ENCODE measurements at regions not wholly inside any gene's neighbourhood (a gene's known extent, or its start where the extent isn't known, plus 50 kb on each side); places are given as distances from the start of the nearest gene placed in this dataset.

DNA sequence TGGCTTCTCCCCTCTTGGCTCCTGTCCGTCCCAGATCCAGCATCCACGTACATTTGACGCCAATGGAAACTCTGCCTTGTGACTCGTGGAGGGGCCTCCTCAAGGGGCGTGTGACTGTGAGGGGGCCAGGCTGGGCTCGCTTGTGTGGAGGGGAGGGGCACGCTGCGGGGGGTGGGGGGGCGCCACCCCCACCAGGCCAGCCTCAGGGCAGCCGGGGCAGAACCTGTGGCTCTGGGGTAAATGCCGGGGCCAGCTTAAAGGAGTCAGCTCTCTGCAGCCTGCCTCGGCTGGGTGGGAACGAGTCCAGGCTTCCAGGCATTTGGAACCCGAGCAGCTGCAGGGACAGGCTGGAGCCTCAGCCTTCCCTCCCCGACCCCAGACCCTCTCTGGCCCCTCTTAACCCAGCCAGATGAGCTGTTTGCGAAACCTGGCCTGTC, 94.1 kb downstream of the SIK1 start:
- CTCF ChIA-PET: no interaction called here
- H3K27ac Mint-ChIP-seq: no peak overlapping the region
- peaks cover 7% of the 10 kb centered on the region for H3K4me1 Mint-ChIP-seq
- H3K27me3 Mint-ChIP-seq: peaks cover 8% of the 10 kb centered on the region
- H3K9me3 Mint-ChIP-seq (ENCODE audit: low read depth): peaks cover 14% of the 10 kb centered on the region
- no peak for DNase-seq
- peaks cover 5% of the 10 kb centered on the region for H3K36me3 Mint-ChIP-seq
- no peak overlapping the region for H3K4me3 Mint-ChIP-seq
- ATAC-seq: no peak

DNA sequence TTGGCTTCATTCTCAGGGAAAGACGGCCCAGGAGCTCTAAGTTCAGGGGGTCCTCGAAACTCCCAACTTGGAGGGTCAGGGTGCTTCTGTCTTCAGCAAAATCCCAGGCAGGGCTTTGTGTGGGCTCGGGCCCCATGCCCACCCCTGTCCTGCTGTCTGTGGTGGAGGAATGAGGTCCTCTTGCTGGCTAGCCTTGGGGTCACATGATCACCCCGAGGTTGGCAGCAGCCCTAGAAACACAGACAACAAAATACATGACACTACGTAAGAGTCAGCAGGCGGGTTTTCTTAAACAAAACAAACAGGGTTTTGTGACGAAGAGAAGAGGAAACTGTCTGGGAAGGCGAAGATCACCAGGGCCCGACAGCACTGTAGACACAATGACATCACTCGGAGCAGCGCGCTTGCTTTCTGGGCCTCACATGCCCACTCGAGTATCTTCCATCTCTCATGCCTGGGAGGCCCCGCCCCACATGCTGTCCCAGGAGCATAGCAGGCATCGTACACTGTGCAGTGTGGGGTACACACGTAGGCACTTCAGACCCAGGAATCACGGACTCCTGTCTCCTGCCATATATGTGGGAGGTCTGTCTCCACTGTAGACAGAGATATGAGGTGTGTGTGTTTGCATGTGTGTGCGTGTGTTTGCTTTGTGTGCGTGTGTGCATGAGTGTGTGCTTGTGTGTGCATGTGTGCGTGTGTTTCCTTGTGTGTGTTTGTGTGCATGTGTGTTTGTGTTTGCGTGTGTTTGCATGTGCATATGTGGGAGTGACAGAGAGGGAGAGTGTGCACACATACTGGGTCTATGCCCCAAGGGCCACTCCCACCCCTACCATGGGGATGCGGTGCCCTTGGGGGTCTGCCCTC, 94.7 kb downstream of the SIK1 start:
- H3K4me1 Mint-ChIP-seq: peaks cover 2% of the 10 kb centered on the region
- CTCF ChIA-PET: interaction anchor here (1.0 kb wide), 1 partner anchor 17 kb away, joined by 3 read pairs; no protein-coding TSS in a partner anchor
- H3K27me3 Mint-ChIP-seq: peaks cover 8% of the 10 kb centered on the region
- no peak overlapping the region for H3K27ac Mint-ChIP-seq
- H3K9me3 Mint-ChIP-seq (ENCODE audit: low read depth): peaks cover 11% of the 10 kb centered on the region
- no peak overlapping the region for H3K4me3 Mint-ChIP-seq
- no peaks in the 10 kb centered on the region for H3K36me3 Mint-ChIP-seq
- no peak for DNase-seq
- ATAC-seq: no peak

DNA sequence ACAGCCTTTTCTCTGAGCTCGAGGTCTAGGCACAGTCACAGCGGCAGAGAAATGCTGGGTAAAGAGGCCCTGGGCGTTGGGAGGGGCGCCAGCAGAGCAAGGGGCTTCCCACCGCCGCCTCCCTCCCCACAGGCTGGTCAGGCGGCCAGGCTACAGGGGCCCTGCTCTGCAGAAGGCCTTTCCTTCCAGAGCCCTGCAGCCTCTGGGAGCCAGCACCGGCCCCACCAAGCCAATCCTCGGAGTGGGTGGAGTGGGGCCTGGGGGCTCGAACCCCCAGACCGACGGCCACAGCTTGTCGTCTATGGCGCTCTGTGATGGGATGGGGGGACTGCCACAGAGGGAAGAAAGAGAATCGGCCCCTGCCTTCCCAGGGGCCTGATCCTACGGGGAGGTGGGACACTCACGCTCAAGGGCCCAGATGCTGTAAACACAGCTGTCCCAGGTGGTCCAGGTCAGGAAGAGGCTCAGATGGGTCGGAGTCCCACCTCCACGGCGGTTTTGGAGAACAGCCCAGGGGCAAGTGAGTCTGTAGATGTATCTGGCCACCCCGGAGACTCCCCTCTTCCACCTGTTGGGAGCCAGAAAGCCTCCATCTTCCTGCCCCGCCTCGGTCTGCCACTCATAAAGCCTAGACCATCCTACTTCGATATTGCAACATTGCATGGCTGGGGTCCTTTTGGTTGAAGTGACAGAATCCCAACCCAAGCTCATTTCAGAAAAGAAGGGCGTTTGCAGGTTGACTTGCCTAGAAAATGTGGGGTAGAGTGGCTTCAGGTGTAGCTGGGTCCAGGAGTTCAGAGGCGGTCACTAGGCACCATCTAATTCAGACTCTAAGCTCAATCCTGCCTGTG, 95.6 kb downstream of the SIK1 start:
- Mint-ChIP-seq H3K4me3 (no peak overlapping the region), H3K27ac (no peak overlapping the region), H3K9me3 (ENCODE audit: low read depth) (peaks cover 6% of the 10 kb centered on the region), H3K27me3 (peaks cover 8% of the 10 kb centered on the region), H3K36me3 (no peaks in the 10 kb centered on the region), H3K4me1 (peaks cover under 1% of the 10 kb centered on the region)
- ATAC-seq: no peak
- CTCF ChIA-PET: interaction anchor here (1.0 kb wide), 1 partner anchor 16 kb away, joined by 3 read pairs; no protein-coding TSS in a partner anchor
- DNase-seq: no peak

DNA sequence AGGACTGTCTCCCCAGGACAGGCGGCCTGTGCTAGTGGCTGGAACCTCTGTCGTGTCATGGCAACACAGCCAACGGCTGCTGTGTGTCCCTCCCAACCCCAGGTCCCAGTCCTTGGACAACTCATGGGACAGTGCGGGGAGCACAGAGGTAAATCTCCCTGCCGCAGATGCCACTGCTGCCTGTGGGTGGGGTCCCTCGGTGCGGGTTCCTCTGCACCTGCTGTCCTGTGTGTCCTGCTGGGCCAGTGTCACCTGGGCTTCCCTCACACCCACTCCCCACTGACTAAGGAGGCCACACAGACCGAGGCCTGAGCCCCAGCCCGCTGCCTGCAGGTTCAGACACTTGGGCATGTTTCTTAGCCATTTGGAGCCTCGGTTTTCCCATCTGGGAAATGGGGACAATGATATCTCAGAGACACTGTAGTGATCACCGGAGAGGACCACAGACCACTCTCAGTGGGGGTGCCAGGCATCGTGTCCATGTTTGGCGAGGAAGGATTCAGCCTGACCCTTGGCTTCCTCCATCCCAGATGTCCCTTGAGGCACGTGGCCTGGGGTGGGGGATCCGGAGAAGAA, 96.5 kb downstream of the SIK1 start:
- Mint-ChIP-seq H3K36me3 (no peaks in the 10 kb centered on the region), H3K4me1 (peaks cover 7% of the 10 kb centered on the region), H3K4me3 (no peak overlapping the region), H3K27ac (no peak overlapping the region), H3K27me3 (peaks cover 12% of the 10 kb centered on the region), H3K9me3 (ENCODE audit: low read depth) (peaks cover 3% of the 10 kb centered on the region)
- DNase-seq (no peak), ATAC-seq (no peak)
- CTCF ChIA-PET: no interaction called here

DNA sequence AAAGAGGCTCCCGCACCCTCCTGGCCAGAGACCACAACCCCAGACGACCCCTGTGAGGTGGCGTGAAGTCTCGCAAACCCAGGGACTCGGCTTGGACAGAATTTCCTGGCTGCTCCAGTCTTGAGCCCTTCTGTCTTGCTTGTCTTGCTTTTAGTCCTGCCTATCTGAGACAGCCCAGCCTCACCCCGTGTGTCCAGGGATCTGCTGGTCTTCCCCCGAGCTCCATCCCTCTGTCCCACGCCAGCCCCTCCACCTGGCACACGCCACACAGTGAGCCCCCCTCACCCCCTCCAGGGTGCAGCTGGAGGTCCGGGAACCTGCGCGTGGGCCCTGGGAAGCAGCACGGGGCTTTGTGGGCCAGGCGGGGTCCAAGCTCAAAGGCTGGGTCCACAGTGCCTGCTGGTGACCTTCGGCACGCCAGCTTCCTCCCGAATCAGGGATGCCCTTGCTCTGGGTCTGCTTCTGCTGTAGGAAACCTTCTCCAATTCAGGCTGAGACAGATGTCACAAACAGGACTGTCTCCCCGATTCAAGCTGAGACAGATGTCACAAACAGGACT, 97.1 kb downstream of the SIK1 start:
- peaks cover 9% of the 10 kb centered on the region for H3K4me1 Mint-ChIP-seq
- peaks cover 12% of the 10 kb centered on the region for H3K27me3 Mint-ChIP-seq
- H3K9me3 Mint-ChIP-seq (ENCODE audit: low read depth): peaks cover 2% of the 10 kb centered on the region
- no peak overlapping the region for H3K4me3 Mint-ChIP-seq
- no peak for ATAC-seq
- H3K27ac Mint-ChIP-seq: no peak overlapping the region
- CTCF ChIA-PET: no interaction called here
- DNase-seq: no peak
- no peaks in the 10 kb centered on the region for H3K36me3 Mint-ChIP-seq

DNA sequence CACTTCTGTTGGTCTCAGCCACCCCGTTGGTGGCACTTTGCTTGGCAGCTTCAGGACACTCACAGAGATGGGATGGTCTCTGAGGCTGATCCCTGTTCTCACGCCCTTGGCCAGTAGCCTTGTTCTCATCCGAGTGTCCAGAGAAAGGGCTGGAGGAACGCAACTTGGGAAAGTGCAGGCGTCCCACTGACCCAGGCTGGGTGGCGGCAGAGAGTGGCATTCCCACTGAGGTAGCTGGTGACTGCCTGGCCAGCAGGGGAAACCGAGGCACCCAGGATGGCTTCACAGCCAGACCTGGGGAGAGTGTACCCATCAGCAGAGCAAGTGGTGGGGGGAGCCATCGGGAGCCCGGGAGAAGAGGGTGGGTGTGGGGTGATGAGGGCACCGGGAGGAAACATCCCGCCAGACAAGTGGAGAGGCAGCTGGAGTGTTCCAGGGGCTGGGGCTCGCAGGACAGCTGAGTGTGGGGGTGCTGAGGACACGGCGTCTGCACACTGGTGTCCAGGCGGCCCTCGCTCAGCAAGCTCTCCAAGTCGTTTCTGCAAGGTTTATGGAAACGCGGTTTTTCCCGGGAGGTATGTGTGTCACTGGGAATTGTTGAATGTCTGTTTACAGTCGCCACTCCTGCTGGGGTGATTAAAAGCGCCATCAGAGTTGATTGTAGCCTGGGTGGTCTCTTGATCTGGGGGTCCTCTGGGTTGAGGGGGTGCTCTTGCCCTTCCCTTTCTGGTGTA, 97.8 kb downstream of the SIK1 start:
- Mint-ChIP-seq H3K27me3 (peaks cover 12% of the 10 kb centered on the region), H3K4me1 (peaks cover 9% of the 10 kb centered on the region), H3K9me3 (ENCODE audit: low read depth) (no peaks in the 10 kb centered on the region), H3K36me3 (no peaks in the 10 kb centered on the region), H3K4me3 (no peak overlapping the region), H3K27ac (no peak overlapping the region)
- ATAC-seq (no peak), DNase-seq (no peak)
- CTCF ChIA-PET: no interaction called here

DNA sequence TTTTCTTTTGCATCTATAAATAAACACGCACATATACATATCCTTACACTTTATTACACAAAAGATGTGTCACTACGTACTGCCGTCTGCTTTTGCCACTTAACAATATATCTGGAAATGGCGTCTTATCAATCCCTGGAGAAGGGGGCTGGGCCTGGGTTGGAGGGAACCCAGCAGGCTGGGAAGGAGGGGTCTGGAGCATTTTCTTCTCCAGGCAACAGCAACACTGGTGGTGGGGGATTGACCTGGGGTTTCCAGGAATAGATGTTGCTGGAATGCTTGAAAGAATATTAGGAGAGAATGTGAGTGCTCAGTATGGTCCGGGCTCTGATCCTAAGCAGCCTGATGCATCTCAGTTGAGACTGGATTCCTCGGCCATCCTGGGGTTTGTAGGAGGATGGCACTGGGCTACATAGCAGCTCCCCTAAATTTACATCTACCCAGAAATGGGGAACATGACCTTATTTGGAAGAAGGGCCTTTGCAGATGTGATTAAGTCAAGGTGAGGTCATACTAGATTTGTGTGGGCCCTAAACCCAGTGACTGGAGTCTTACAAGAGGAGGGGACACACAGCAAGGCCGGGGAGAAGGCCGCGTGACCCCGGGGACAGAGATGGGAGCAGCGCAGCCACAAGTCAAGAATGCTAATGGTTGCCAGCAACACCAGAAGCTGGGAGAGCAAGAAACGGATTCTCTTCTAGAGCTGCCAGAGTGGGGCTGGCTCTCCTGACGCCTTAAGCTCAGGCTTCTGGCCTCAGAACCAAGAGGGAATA, 98.6 kb downstream of the SIK1 start:
- DNase-seq (no peak), ATAC-seq (no peak)
- Mint-ChIP-seq H3K27me3 (peaks cover 11% of the 10 kb centered on the region), H3K36me3 (no peaks in the 10 kb centered on the region), H3K4me1 (peaks cover 9% of the 10 kb centered on the region), H3K4me3 (no peak overlapping the region), H3K27ac (no peak overlapping the region), H3K9me3 (ENCODE audit: low read depth) (no peaks in the 10 kb centered on the region)
- CTCF ChIA-PET: no interaction called here

DNA sequence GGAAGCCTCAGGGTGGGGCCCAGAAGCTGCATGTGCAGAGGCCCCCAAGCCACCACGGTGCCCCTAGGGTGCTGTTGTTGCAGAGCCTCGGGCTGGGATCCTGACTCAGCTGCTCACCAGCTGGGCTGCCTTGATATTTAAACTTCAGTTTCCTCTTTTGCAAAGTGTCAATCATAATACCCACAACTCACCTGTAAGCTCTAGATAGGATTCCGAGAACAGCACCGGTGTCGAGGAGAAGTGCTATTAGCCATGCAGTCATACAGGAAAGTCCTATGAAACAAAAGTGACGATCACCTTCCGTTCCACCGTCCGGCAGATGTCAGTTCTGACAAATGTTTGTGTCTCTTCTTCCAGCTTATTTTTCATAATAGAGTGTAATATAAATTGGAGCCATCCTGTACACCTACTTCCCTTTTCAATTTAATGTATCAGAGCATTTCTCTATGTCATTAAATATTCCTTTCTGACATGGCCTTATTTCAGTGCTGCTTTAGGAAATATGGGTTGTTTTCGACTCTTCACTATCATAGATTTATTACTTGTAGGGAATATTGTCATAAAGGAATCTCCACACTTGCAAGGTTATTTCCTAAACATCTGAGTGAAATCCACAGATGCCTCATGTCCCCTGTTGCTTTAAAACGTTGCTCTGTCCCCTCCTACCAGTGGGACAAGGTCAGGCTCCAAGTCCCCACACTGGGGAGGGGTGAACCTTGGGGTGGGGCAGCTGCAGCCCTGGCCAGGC, 100.8 kb downstream of the SIK1 start:
- peaks cover 11% of the 10 kb centered on the region for H3K27me3 Mint-ChIP-seq
- no peak overlapping the region for H3K4me3 Mint-ChIP-seq
- peaks cover 9% of the 10 kb centered on the region for H3K4me1 Mint-ChIP-seq
- no peaks in the 10 kb centered on the region for H3K9me3 Mint-ChIP-seq (ENCODE audit: low read depth)
- CTCF ChIA-PET: interaction anchor here (2.9 kb wide), 1 partner anchor 11 kb away, joined by 11 read pairs; no protein-coding TSS in a partner anchor
- no peak overlapping the region for H3K27ac Mint-ChIP-seq
- peak; percentile 48 for DNase-seq
- H3K36me3 Mint-ChIP-seq: no peaks in the 10 kb centered on the region
- ATAC-seq: peak; percentile 43

DNA sequence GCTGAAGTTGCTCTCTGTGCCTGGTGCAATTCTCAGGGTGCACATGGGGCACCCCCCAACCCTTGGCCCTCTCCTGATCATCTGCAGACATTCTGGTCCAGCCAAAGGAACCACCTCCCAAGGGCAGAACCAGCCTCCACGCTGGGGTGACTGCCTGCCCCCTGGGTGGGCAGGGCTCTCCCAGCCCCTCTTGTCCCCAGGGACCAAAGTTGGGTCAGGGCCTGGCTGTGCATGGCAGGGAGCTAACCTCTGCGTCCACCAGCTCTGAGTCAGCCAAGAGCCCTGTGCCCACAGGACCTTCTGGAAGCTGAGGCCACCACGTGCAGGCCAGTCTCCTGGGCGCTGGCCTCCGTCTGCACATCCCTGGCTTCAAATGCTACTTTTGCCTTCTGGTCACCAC, 101.9 kb downstream of the SIK1 start:
- CTCF ChIA-PET: interaction anchor here (2.9 kb wide), 1 partner anchor 10 kb away, joined by 11 read pairs; no protein-coding TSS in a partner anchor
- Mint-ChIP-seq H3K9me3 (ENCODE audit: low read depth) (no peaks in the 10 kb centered on the region), H3K4me3 (no peak overlapping the region), H3K27ac (no peak overlapping the region), H3K4me1 (peaks cover 9% of the 10 kb centered on the region), H3K27me3 (peaks cover 11% of the 10 kb centered on the region), H3K36me3 (no peaks in the 10 kb centered on the region)
- ATAC-seq (no peak), DNase-seq (no peak)

DNA sequence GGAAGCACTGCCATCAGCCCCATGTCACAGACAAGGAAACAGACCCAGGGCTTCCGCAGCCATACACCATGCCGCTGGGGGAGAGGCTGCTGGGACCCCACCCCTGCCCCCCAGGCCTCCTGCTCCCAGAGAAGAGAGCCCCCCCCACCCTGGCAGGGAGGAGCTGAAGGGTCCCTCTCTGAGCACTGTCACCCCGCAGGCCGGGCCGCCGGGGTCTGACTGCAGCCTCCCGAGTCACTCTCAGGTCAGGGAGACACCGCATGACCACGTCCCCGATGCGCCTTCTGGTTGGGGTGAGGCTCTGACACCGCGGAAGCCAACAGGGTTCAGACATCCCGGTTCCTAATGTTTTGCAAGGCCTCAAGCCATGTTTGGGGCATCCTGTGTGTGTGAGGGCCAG, 102.3 kb downstream of the SIK1 start:
- Mint-ChIP-seq H3K27me3 (peaks cover 11% of the 10 kb centered on the region), H3K4me1 (peaks cover 9% of the 10 kb centered on the region), H3K36me3 (no peaks in the 10 kb centered on the region), H3K27ac (no peak overlapping the region), H3K4me3 (no peak overlapping the region), H3K9me3 (ENCODE audit: low read depth) (no peaks in the 10 kb centered on the region)
- ATAC-seq (no peak), DNase-seq (no peak)
- CTCF ChIA-PET: interaction anchor here (2.9 kb wide), 1 partner anchor 9 kb away, joined by 11 read pairs; no protein-coding TSS in a partner anchor

DNA sequence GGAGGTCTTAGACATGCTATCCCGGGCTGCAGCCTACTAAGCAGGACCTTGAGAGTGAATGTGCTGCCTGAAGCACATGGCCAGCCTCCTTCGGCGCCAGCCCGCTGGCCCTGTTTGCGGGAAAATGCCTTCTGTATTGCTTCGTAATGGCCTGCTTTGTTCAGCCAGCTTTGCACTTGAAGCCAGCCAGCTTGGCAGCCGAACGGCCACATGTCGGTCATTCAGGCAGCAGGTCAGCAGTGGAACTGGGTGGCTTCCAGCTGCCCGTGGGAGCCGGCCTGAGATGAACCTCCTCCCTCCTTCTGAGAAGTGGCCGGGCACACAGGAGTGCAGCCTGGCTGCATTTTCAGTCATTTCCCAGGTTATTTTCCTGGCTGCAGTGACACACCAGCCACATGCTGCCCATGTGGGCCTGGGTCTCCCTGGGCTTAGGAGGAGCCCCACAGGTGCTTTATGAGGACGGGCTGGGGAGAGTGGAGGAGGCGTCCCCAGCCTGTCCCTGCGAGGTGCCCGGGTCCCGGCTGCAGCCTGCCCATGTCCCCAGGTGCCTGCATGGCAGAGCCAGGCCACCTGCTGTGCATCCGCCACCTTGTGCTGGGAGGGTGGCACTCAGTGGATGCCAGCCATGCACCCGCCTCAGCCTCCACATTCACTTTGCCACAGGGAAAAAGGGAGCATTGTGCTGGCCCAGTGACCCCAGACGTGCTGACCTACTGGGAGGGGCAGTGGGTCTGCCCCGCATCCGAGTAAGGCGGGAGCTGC, 103.5 kb downstream of the SIK1 start:
- H3K4me3 Mint-ChIP-seq: no peak overlapping the region
- CTCF ChIA-PET: interaction anchor here (2.9 kb wide), 1 partner anchor 8 kb away, joined by 11 read pairs; no protein-coding TSS in a partner anchor
- H3K4me1 Mint-ChIP-seq: peaks cover 9% of the 10 kb centered on the region

More for the DNA sequence above, 103.5 kb downstream of the SIK1 start:
- no peak overlapping the region for H3K27ac Mint-ChIP-seq
- ATAC-seq (no peak), DNase-seq (no peak)
- no peaks in the 10 kb centered on the region for H3K9me3 Mint-ChIP-seq (ENCODE audit: low read depth)
- no peaks in the 10 kb centered on the region for H3K36me3 Mint-ChIP-seq
- peaks cover 11% of the 10 kb centered on the region for H3K27me3 Mint-ChIP-seq
